ENCODE measurements at regions not wholly inside any gene's neighbourhood (a gene's known extent, or its start where the extent isn't known, plus 50 kb on each side); places are given as distances from the start of the nearest gene placed in this dataset.

GRCh38 chr5:124572971-124573370, 173.5 kb downstream of the ZNF608 start (continued):
- TF ChIP-seq PHF8 (conservative IDR thresholded peaks at IDR 0.05; ENCODE audit: low read depth, low read length): no peak
- TF ChIP-seq FOSL1 (IDR thresholded peaks at IDR 0.05; ENCODE audit: insufficient read depth, low read depth, low read length): no peak

Data from H1 (cell line).